ENCODE measurements at regions not wholly inside any gene's neighbourhood (a gene's known extent, or its start where the extent isn't known, plus 50 kb on each side); places are given as distances from the start of the nearest gene placed in this dataset.
"Not testable (repeated sequence)": the region's sequence is repeated elsewhere in the genome, so short reads cannot be mapped to it uniquely, and the experiment has no call there.

- in situ Hi-C loops (cut with MboI; ENCODE audit: low pct_unique_long_range_greater_than_20kb, low sequenced_read_pairs): no loop called here
- DNase-seq: no peak
Observed at GRCh38 chr12:124709722-124710687, 142.6 kb upstream of the NCOR2 start.

DNA sequence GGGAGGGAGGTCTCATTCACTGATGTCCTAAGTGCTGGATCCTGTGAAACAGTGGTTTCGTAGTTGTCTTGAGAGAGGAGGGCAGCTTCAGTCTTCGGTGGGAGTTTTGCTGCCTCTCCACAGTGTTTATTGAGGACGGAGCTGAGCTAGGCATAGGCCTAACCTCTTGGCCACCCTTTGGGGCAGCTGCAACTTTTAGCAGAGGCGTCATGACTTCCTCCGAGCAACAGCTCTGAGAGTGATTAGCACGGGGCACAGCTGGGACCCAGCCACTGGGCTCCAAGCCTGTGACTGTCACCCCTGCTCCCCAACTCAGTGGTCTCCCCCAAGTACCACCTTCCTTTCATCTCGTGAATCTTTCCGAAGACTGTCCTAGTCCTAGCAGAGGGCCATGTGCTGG is 139.9 kb upstream of the NCOR2 start:
- DNase-seq: no peak
- in situ Hi-C loops (cut with MboI; ENCODE audit: low pct_unique_long_range_greater_than_20kb, low sequenced_read_pairs): no loop called here

- in situ Hi-C loops (cut with MboI; ENCODE audit: low pct_unique_long_range_greater_than_20kb, low sequenced_read_pairs): no loop called here
- no peak for DNase-seq
Observed at GRCh38 chr12:124706363-124706762, 139.0 kb upstream of the NCOR2 start.

GRCh38 chr12:124705545-124706138 is 138.2 kb upstream of the NCOR2 start:
- no peak for DNase-seq
- in situ Hi-C loops (cut with MboI; ENCODE audit: low pct_unique_long_range_greater_than_20kb, low sequenced_read_pairs): no loop called here

DNA sequence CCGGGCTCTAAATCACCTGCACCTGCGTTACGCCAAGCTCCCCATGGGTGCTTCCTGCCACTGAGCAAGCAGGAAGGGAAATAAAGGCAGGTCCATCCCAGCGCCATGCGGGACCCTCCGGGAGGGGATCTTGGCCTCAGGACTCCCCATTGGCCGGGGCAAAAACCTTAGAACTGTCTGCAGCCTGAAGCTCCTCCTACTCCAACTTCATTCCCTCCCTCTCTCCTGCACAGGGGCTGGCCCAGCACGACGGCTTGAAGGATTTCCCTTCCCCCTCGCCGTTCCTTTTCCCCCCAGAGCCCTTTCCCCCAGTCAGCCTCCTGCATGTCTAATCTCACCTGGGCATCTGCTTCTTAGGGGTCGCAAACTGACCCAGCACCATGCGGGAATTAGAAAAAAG is 137.2 kb upstream of the NCOR2 start:
- in situ Hi-C loops (cut with MboI; ENCODE audit: low pct_unique_long_range_greater_than_20kb, low sequenced_read_pairs): no loop called here
- no peak for DNase-seq

GRCh38 chr12:124703856-124704255 is 136.4 kb upstream of the NCOR2 start:
- in situ Hi-C loops (cut with MboI; ENCODE audit: low pct_unique_long_range_greater_than_20kb, low sequenced_read_pairs): no loop called here
- no peak for DNase-seq

DNA sequence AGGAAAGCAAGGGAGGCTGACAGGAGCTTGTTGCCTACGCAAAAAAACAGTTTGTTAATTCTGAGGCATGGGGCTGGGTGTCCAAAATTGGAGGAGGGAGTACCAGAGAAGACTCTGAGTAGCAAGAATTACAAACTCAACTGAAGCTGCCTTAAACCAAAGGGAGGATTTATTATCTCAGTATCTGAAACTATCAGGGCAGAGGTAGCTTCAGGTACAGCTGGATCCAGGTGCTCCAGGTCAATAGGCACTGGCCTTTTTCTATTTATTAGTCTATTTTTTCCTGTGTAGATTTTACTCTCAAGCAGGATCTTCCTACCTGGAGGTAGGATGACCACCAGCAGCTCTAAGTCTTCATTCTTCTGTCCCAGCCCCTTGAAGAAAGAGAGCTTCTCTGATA is 135.3 kb upstream of the NCOR2 start:
- in situ Hi-C loops (cut with MboI; ENCODE audit: low pct_unique_long_range_greater_than_20kb, low sequenced_read_pairs): no loop called here
- no peak for DNase-seq

DNA sequence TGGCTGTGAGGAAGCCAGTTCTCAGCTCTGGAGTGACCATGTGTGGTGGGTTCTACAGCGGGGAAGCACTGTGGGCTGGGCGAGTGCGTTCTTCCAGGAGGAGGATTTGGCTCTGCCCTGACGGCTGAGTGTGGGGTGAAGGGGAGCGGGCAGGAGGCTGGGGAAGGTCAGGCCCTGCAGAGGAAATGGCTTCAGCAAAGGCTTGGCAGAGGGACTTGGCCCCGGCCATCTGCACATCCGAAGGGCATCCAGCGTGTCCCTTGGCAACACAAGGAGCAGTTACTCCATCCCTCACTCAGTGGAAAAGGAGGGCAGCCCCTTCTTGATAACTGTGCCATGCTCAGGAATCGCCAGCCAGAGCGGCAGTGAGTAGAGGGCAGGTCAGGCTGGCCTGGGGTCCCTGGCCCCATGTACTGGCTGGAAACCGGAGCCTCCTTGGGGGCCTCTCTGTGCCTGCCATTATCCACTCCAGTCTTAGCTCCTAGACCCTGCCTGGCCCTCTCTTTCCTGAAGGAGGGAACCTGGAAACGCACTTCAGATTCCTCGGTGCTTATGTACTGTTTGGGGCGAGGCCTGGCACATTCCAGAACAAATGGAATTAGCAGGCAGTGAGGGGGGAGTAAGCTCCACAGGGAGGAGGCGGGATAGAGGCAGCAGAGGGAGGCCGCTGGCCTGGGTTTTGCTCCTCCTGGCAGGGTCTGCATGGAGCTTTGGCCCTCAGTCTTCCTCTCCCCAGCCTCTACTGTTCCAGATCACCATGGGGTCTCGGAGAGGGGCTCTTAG is 133.6 kb upstream of the NCOR2 start:
- DNase-seq: no peak
- in situ Hi-C loops (cut with MboI; ENCODE audit: low pct_unique_long_range_greater_than_20kb, low sequenced_read_pairs): no loop called here

- in situ Hi-C loops (cut with MboI; ENCODE audit: low pct_unique_long_range_greater_than_20kb, low sequenced_read_pairs): no loop called here
- DNase-seq: no peak
Observed at GRCh38 chr12:124699909-124700308, 132.5 kb upstream of the NCOR2 start.

- in situ Hi-C loops (cut with MboI; ENCODE audit: low pct_unique_long_range_greater_than_20kb, low sequenced_read_pairs): no loop called here
- DNase-seq: no peak
Observed at GRCh38 chr12:124698998-124699305, 131.5 kb upstream of the NCOR2 start.

DNA sequence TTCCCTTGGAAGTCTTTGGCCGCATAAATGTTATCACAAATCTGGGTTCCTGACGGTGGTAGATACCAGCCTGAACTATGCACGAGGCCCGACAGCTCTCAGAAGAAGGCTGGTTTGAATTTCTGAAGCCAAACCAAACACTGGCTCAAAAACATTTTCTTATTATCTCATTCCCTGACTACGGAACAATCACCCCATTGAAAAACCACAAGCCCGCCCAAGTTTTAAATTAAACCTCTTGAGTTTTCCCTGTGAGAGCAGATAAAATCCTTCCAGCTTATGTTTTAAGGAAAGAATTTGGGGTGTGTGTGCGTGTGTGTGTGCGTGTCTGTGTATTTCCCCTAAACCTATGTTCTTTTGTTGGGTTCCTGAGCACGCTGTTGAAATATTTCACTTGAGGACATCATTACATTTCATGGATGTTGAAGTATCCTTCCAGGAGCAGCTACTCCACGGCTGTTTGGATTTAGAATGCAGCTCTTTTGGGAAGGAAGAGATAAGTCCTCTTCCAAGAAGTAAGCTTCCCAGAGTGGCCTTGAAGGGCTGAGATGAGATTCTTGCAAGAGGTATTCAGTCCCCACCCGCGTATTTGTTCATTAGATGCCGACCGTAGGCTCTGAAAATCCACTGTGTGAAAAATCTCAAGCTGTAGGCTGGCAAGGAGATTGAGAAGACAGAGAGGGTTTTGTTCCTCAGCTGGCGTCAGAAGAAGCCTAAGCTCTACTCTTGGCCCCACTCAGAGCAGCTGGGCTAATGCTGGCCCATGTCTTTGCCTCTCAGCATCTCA is 131.0 kb upstream of the NCOR2 start:
- in situ Hi-C loops (cut with MboI; ENCODE audit: low pct_unique_long_range_greater_than_20kb, low sequenced_read_pairs): no loop called here

DNA sequence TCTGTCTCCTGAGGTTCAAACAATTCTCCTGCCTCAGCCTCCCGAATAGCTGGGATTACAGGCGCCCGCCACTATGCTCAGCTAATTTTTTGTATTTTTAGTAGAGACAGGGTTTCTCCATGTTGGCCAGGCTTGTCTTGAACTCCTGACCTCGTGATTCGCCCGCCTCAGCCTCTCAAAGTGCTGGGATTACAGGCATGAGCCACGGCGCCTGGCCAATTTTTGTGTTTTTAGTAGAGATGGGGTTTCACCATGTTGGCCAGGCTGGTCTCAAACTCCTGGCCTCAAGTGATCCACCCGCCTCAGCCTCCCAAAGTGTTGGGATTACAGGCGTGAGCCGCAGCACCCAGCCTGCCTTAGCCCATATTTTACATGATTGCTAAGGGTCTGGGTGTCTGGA is 130.3 kb upstream of the NCOR2 start:
- in situ Hi-C loops (cut with MboI; ENCODE audit: low pct_unique_long_range_greater_than_20kb, low sequenced_read_pairs); DNase-seq: not testable (repeated sequence)

More for the DNA sequence above, 131.0 kb upstream of the NCOR2 start:
- DNase-seq: no peak

DNA sequence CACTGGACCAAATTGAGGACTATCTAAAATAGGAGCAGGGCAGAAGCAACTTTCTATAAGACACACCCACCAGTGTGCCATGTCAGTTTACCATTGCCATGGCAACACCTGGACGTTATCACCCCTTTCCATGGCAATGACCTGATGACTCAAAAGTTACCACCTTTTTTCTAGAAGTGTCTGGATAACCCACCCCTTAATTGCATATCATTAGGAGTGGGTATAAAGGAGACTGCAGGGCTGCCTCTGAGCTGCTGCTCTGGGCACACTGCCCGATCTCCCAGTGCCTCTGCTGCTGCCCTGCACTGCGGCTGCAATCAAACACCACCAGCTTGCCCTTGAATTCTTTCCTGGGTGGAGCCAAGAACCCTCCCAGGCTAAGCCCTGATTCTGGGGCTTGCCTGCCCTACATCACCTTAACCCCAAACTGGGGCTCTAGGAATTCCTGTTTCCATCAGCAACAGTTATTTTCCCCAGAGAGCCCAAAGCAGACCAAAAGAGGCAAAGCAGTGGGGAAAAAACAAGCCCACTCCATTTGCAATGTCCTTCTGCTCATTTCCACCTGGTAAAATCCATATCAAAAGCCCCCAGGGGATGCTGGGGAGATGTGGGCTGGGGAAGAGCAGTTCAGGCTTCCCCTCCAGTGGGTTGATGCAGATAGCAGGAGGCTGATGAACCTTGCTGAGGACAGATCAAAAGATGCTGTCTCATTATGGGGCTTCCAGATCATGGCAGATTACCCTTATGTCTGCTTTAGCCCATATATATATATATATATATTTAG is 129.5 kb upstream of the NCOR2 start:
- in situ Hi-C loops (cut with MboI; ENCODE audit: low pct_unique_long_range_greater_than_20kb, low sequenced_read_pairs): no loop called here
- no peak for DNase-seq

- in situ Hi-C loops (cut with MboI; ENCODE audit: low pct_unique_long_range_greater_than_20kb, low sequenced_read_pairs): no loop called here
- DNase-seq: no peak
Observed at GRCh38 chr12:124695861-124696260, 128.4 kb upstream of the NCOR2 start.

DNA sequence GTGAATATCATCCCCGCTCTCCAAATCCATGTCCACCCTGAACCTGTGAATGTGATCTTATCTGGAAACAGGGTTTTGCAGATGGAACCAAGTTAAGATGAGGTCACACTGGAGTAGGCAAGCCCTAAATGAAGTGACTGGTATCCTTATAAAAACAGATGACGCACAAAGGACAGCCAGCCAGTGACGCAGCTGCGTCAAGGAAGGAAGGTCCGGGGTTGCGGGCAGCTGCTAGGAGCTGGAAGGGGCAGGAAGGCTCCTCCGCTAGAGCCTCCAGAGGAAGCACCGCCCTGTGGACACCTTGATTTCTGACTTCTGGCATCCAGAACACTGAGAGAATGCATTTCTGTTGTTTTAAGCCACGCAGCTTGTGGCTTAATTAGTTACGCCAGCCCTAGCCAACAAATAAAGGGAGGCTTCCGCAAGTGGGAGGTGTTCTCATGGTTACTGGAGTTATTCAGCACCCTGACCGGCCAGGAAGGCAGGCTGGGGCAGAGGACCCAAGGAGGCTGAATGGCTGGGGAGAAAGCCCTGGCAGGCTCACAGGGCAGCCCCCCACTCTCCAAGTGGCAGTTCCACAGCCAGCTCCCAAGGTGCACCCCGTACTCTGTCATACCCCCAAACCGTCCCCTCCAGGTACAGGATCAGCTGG is 127.6 kb upstream of the NCOR2 start:
- DNase-seq: peak; percentile 63
- in situ Hi-C loops (cut with MboI; ENCODE audit: low pct_unique_long_range_greater_than_20kb, low sequenced_read_pairs): no loop called here

DNA sequence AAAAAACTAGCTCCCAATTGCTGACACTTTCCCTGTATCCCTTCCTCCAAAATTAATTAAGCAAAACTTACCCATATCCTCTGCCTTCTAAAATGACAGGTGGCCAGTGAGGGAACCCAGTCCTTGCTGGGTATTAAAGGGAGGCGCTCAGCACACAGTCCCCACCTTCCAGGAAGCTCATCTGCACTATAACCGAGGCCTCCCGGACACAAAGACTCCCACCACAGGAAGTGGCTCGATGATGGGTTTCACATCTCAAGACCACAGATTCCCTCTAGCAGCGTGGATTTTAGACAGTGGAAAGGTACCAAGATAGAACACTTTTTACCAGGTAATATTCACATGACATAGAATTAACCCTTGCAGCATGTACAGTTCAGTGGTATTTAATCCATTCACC is 126.8 kb upstream of the NCOR2 start:
- in situ Hi-C loops (cut with MboI; ENCODE audit: low pct_unique_long_range_greater_than_20kb, low sequenced_read_pairs): no loop called here
- DNase-seq: peak; percentile 62

- DNase-seq: no peak
- in situ Hi-C loops (cut with MboI; ENCODE audit: low pct_unique_long_range_greater_than_20kb, low sequenced_read_pairs): no loop called here
Observed at GRCh38 chr12:124693111-124693723, 125.8 kb upstream of the NCOR2 start.

GRCh38 chr12:124692443-124692842 is 125.0 kb upstream of the NCOR2 start:
- in situ Hi-C loops (cut with MboI; ENCODE audit: low pct_unique_long_range_greater_than_20kb, low sequenced_read_pairs): no loop called here
- no peak for DNase-seq
